ENCODE measurements at regions not wholly inside any gene's neighbourhood (a gene's known extent, or its start where the extent isn't known, plus 50 kb on each side); places are given as distances from the start of the nearest gene placed in this dataset.

DNA sequence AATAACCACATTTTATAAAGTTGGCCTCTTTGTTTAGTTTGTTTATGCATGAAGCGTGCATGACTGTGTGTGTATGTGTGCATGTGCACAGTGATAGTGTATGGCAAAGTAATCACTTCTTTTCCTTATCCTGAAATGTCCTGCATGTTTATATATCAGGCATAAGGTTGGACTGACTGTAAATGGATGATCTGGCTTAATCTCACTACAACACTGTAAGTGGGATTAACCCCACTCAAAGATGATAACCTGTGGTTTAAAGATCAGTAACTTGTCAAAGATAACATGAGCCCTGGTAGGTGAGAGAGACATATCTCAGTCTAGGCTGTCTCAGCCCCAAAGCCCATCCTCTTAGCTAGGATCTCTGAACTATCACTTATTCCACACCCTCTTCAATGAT lies 376.6 kb upstream of the TSHZ2 start:
- TF ChIP-seq EZH2 (IDR thresholded peaks at IDR 0.05; ENCODE audit: low read depth): no peak
- TF ChIP-seq, protein P1, sequence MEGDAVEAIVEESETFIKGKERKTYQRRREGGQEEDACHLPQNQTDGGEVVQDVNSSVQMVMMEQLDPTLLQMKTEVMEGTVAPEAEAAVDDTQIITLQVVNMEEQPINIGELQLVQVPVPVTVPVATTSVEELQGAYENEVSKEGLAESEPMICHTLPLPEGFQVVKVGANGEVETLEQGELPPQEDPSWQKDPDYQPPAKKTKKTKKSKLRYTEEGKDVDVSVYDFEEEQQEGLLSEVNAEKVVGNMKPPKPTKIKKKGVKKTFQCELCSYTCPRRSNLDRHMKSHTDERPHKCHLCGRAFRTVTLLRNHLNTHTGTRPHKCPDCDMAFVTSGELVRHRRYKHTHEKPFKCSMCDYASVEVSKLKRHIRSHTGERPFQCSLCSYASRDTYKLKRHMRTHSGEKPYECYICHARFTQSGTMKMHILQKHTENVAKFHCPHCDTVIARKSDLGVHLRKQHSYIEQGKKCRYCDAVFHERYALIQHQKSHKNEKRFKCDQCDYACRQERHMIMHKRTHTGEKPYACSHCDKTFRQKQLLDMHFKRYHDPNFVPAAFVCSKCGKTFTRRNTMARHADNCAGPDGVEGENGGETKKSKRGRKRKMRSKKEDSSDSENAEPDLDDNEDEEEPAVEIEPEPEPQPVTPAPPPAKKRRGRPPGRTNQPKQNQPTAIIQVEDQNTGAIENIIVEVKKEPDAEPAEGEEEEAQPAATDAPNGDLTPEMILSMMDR (conservative IDR thresholded peaks at IDR 0.05): no peak

Measured in PC-9 (cell line).